H9 (cell line): ENCODE measurements at regions not wholly inside any gene's neighbourhood (a gene's known extent, or its start where the extent isn't known, plus 50 kb on each side); places are given as distances from the start of the nearest gene placed in this dataset.

ENCODE experiments used
- DNase-seq: peaks from one replicate; pipeline ENCODE4 v3.0.0-alpha.2; 2017
- H2AFZ ChIP-seq: one replicate; pipeline ENCODE4 v1.6.1; 2013; ENCODE audit warnings: mild to moderate bottlenecking, low read length, control low read depth, moderate library complexity
- H2AK5ac ChIP-seq: 2 replicates; pipeline ENCODE4 v1.6.1; 2013; ENCODE audit warnings: low read length, control low read depth, mixed read lengths; ENCODE audit not compliant: insufficient read length
- H2BK120ac ChIP-seq: one replicate; pipeline ENCODE4 v1.6.1; 2013; ENCODE audit warnings: low read depth, mild to moderate bottlenecking, low read length, control low read depth, inconsistent platforms; ENCODE audit not compliant: poor library complexity, severe bottlenecking
- H2BK12ac ChIP-seq: 2 replicates; pipeline ENCODE4 v1.6.1; 2013; ENCODE audit warnings: low read length, control low read depth, mixed read lengths, low read depth; ENCODE audit not compliant: insufficient read length
- H2BK15ac ChIP-seq: 2 replicates; pipeline ENCODE4 v1.6.1; 2013; ENCODE audit warnings: low read depth, low read length, control low read depth
- H2BK20ac ChIP-seq: one replicate; pipeline ENCODE4 v1.6.1; 2013; ENCODE audit warnings: low read depth, mild to moderate bottlenecking, low read length, control low read depth, inconsistent platforms; ENCODE audit not compliant: poor library complexity, severe bottlenecking
- H2BK5ac ChIP-seq: 2 replicates; pipeline ENCODE4 v1.6.1; 2013; ENCODE audit warnings: low read length, control low read depth, mixed read lengths; ENCODE audit not compliant: insufficient read length
- H3K14ac ChIP-seq: 2 replicates; pipeline ENCODE4 v1.6.1; 2013; ENCODE audit warnings: low read length, control low read depth; ENCODE audit not compliant: insufficient read depth
- H3K18ac ChIP-seq: 2 replicates; pipeline ENCODE4 v1.6.1; 2013; ENCODE audit warnings: low read depth, mild to moderate bottlenecking, mixed read lengths, low read length, control low read depth; ENCODE audit not compliant: insufficient read length
- H3K23ac ChIP-seq: 2 replicates; pipeline ENCODE4 v1.6.1; 2013; ENCODE audit warnings: low read length, control low read depth, mixed read lengths, low read depth; ENCODE audit not compliant: insufficient read length
- H3K23me2 ChIP-seq: 2 replicates; pipeline ENCODE4 v1.6.1; 2013; ENCODE audit warnings: low read depth, mild to moderate bottlenecking, mixed read lengths, low read length, control low read depth; ENCODE audit not compliant: insufficient read length, poor library complexity, severe bottlenecking
- H3K27ac ChIP-seq: 2 replicates; pipeline ENCODE4 v1.5.1; 2013; ENCODE audit warnings: low read length, control low read depth, mixed read lengths, low read depth; ENCODE audit not compliant: insufficient read length
- H3K27me3 ChIP-seq: 2 replicates; pipeline ENCODE4 v1.6.1; 2013; ENCODE audit warnings: low read length, control low read depth, inconsistent platforms; ENCODE audit not compliant: insufficient read depth
- H3K4ac ChIP-seq: 2 replicates; pipeline ENCODE4 v1.6.1; 2013; ENCODE audit warnings: low read depth, mild to moderate bottlenecking, control low read depth, inconsistent platforms, low read length, moderate library complexity
- H3K4me1 ChIP-seq: 2 replicates; pipeline ENCODE4 v1.6.1; 2013; ENCODE audit warnings: low read length, control low read depth, inconsistent platforms; ENCODE audit not compliant: insufficient read depth
- H3K4me2 ChIP-seq: 2 replicates; pipeline ENCODE4 v1.6.1; 2013; ENCODE audit warnings: low read length, control low read depth, mixed read lengths; ENCODE audit not compliant: insufficient read length, insufficient read depth
- H3K56ac ChIP-seq: 2 replicates; pipeline ENCODE4 v1.6.1; 2013; ENCODE audit warnings: low read depth, mild to moderate bottlenecking, mixed read lengths, low read length, control low read depth; ENCODE audit not compliant: insufficient read length
- H3K79me1 ChIP-seq: 2 replicates; pipeline ENCODE4 v1.6.1; 2013; ENCODE audit warnings: low read depth, mild to moderate bottlenecking, moderate library complexity, low read length, control low read depth, inconsistent platforms; ENCODE audit not compliant: insufficient read depth, poor library complexity, severe bottlenecking
- H3K79me2 ChIP-seq: 2 replicates; pipeline ENCODE4 v1.6.1; 2013; ENCODE audit warnings: low read length, control low read depth, inconsistent platforms; ENCODE audit not compliant: insufficient read depth
- H3K9ac ChIP-seq: 2 replicates; pipeline ENCODE4 v1.6.1; 2013; ENCODE audit warnings: low read length, control low read depth, mixed read lengths; ENCODE audit not compliant: insufficient read length; ENCODE audit errors: extremely low read depth
- H3K9me3 ChIP-seq: one replicate; pipeline ENCODE4 v1.6.1; 2013; ENCODE audit warnings: low read depth, low read length, inconsistent platforms; ENCODE audit not compliant: control insufficient read depth
- H3T11ph ChIP-seq: one replicate; pipeline ENCODE4 v1.6.1; 2013; ENCODE audit warnings: mild to moderate bottlenecking, low read length, control low read depth, inconsistent platforms
- H4K20me1 ChIP-seq: one replicate; pipeline ENCODE4 v1.6.1; 2013; ENCODE audit not compliant: control insufficient read depth, insufficient read length, insufficient read depth
- H4K5ac ChIP-seq: 2 replicates; pipeline ENCODE4 v1.6.1; 2013; ENCODE audit warnings: low read depth, mild to moderate bottlenecking, mixed read lengths, low read length, control low read depth; ENCODE audit not compliant: insufficient read length
- H4K8ac ChIP-seq: replicated peaks from 2 replicates; pipeline ENCODE4 v1.6.1; 2013; ENCODE audit warnings: low read length, control low read depth, mixed read lengths, low read depth; ENCODE audit not compliant: insufficient read length
- H4K91ac ChIP-seq: 2 replicates; pipeline ENCODE4 v1.6.1; 2013; ENCODE audit warnings: low read depth, mild to moderate bottlenecking, moderate library complexity, mixed read lengths, low read length, control low read depth; ENCODE audit not compliant: insufficient read length
- H3K27ac Mint-ChIP-seq, 3 experiments: 2 replicates in 2 of 3; 3 replicates in 1 of 3; pipeline ENCODE4 v1.8.0; 2020 to 2021; ENCODE audit warnings: mixed read lengths in 3 of 3, mild to moderate bottlenecking in 1 of 3, moderate library complexity in 1 of 3
- H3K27me3 Mint-ChIP-seq: 2 replicates; pipeline ENCODE4 v1.8.0; 2021; ENCODE audit warnings: low read depth, mild to moderate bottlenecking, moderate library complexity, mixed read lengths
- H3K36me3 Mint-ChIP-seq, 3 experiments: 2 replicates in 2 of 3; 3 replicates in 1 of 3; pipeline ENCODE4 v1.8.0; 2020 to 2021; ENCODE audit warnings: low read depth in 3 of 3, mixed read lengths in 3 of 3; ENCODE audit not compliant: insufficient read depth in 1 of 3
- H3K4me1 Mint-ChIP-seq, 2 experiments: 2 replicates each; pipeline ENCODE4 v1.8.0; 2020; ENCODE audit warnings: mixed read lengths in 2 of 2
- H3K4me3 Mint-ChIP-seq, 2 experiments: 2 replicates in 1 of 2; 3 replicates in 1 of 2; pipeline ENCODE4 v1.8.0; 2020 to 2021; ENCODE audit warnings: mild to moderate bottlenecking in 2 of 2, mixed read lengths in 2 of 2, moderate library complexity in 1 of 2
- H3K9me3 Mint-ChIP-seq, 2 experiments: 2 replicates in 1 of 2; 3 replicates in 1 of 2; pipeline ENCODE4 v1.8.0; 2020; ENCODE audit warnings: mild to moderate bottlenecking in 2 of 2, mixed read lengths in 2 of 2, moderate library complexity in 1 of 2
- CTCF ChIP-seq: fragments of 200-600 bp; sonication (generic); conservative IDR thresholded peaks from 3 replicates; pipeline ENCODE4 v1.8.0; 2021; ENCODE audit warnings: antibody characterized with exemption, mild to moderate bottlenecking
- WGBS: extraction: QIAGEN DNeasy Blood & Tissue Kit; methylation state at CpG from one replicate; pipeline ENCODE4 v1.1.7; 2013; ENCODE audit warnings: missing lambda C conversion rate, low lambda C conversion rate, mixed read lengths; ENCODE audit not compliant: insufficient read length; ENCODE audit errors: extremely low coverage; 5-methylcytosine and 5-hydroxymethylcytosine counted together

- Histone ChIP-seq H3K56ac (no peak overlapping the region), H3K27ac (no peak overlapping the region), H3K4me1 (no peaks in the 10 kb centered on the region), H3K18ac (no peak overlapping the region), H3K27me3 (no peaks in the 10 kb centered on the region), H3K4ac (no peak overlapping the region), H2AK5ac (no peak overlapping the region), H3K79me1 (no peaks in the 10 kb centered on the region), H3K14ac (no peak overlapping the region), H2BK20ac (no peak overlapping the region), H2BK15ac (no peak overlapping the region), H3T11ph (no peak overlapping the region), H3K4me2 (no peak overlapping the region), H3K23me2 (no peaks in the 10 kb centered on the region), H2AFZ (no peak overlapping the region), H4K5ac (no peak overlapping the region), H3K9me3 (peaks cover 19% of the 10 kb centered on the region), H2BK12ac (no peak overlapping the region), H3K23ac (no peak overlapping the region), H4K20me1 (no peaks in the 10 kb centered on the region), H3K79me2 (no peaks in the 10 kb centered on the region), H2BK120ac (no peak overlapping the region), H4K91ac (no peak overlapping the region), H2BK5ac (no peak overlapping the region), H4K8ac (no peak overlapping the region), H3K9ac (no peak overlapping the region)
- Mint-ChIP-seq H3K27me3 (peaks cover 2% of the 10 kb centered on the region; the same call in 1 of the 2 replicates), H3K27ac (no peak overlapping the region), H3K4me1 (no peaks in the 10 kb centered on the region), H3K9me3 (peaks cover 38 to 52% of the 10 kb centered on the region in 2 experiments), H3K4me3 (no peak overlapping the region), H3K36me3 (peaks cover 11 to 28% (median 24%) of the 10 kb centered on the region in 3 experiments)
- DNase-seq = no peak
- no peak for TF ChIP-seq CTCF
- no CpG with 5 or more reads among the region's 3 CpGs for WGBS
Measured at GRCh38 chr13:73440296-73440895, 381.6 kb downstream of the KLF5 start.
